K562 (cell line): ENCODE measurements at regions not wholly inside any gene's neighbourhood (a gene's known extent, or its start where the extent isn't known, plus 50 kb on each side); places are given as distances from the start of the nearest gene placed in this dataset.

ENCODE experiments used
- ATAC-seq: fragments of 200-7000 bp; cut with Tn5 transposase; 3 replicates; pipeline ENCODE4 v1.9.1; 2020; ENCODE audit warnings: moderate library complexity
- BruUV-seq: library from RNA; stranded (reverse); fragments of 400-500 nt; replicated peaks from 2 replicates; lab custom pipeline; 2021; lab: Mats Ljungman, UMichigan
- CTCF ChIA-PET: fragments of 300-600 bp; formaldehyde crosslinking; extraction: SDS; loops from one replicate; lab custom pipeline; 2021; ENCODE audit warnings: low intra/inter-chr PET ratio; lab: Yijun Ruan, JAX
- POLR2A ChIA-PET: fragments of 300-600, 350-650 bp; sonication (Branson Sonifier 250); formaldehyde crosslinking; extraction: SDS; loops from one replicate; lab custom pipeline; 2021; ENCODE audit warnings: antibody characterized with exemption, inconsistent platforms; lab: Yijun Ruan, JAX
- DNase-seq, 4 experiments: peaks; one replicate each; pipeline versions ENCODE4 v3.0.0 to v3.0.0-alpha.2; 2011 to 2018; ENCODE audit warnings: low spot score in 3 of 4, mixed read lengths in 3 of 4; ENCODE audit errors: extremely low read depth in 1 of 4
- FAIRE-seq: peaks from 2 replicates; lab custom pipeline; 2011; peaks lifted over from hg19 to GRCh38; lab: Jason Lieb, UNC
- H2AFZ ChIP-seq: 2 replicates; pipeline ENCODE4 v1.6.0; 2011; ENCODE audit warnings: low read depth, low read length, control low read depth, inconsistent platforms
- H3K27ac ChIP-seq: fragments of 200-600 bp; 3 replicates; pipeline ENCODE4 v1.8.0; 2011; ENCODE audit warnings: low read depth, mild to moderate bottlenecking, control low read depth, inconsistent platforms, low read length, moderate library complexity, mixed read lengths; ENCODE audit errors: extremely low read depth
- H3K27me3 ChIP-seq, 2 experiments: fragments of 300-600 bp in 1 of 2; 2 replicates in 1 of 2; 3 replicates in 1 of 2; pipeline versions ENCODE4 v1.6.0 to v1.8.0; 2011; ENCODE audit warnings: inconsistent platforms in 2 of 2, low read length in 2 of 2, mild to moderate bottlenecking in 1 of 2, mixed read lengths in 1 of 2, moderate library complexity in 1 of 2; ENCODE audit not compliant: control insufficient read depth in 2 of 2, insufficient read depth in 2 of 2
- H3K36me3 ChIP-seq: fragments of 300-600 bp; 3 replicates; pipeline ENCODE4 v1.8.0; 2011; ENCODE audit warnings: mild to moderate bottlenecking, low read length, inconsistent platforms; ENCODE audit not compliant: control insufficient read depth, insufficient read depth
- H3K4me1 ChIP-seq, 2 experiments: fragments of 200-600 bp in 1 of 2; replicated peaks in 1 of 2; 2 replicates in 1 of 2; 3 replicates in 1 of 2; pipeline versions ENCODE4 v1.5.1 to v1.8.0; 2011; ENCODE audit warnings: inconsistent platforms in 2 of 2, low read length in 2 of 2, mild to moderate bottlenecking in 1 of 2, mixed read lengths in 1 of 2, moderate library complexity in 1 of 2; ENCODE audit not compliant: control insufficient read depth in 2 of 2, insufficient read depth in 2 of 2
- H3K4me2 ChIP-seq: 2 replicates; pipeline ENCODE4 v1.6.1; 2011; ENCODE audit warnings: low read length, control low read depth, inconsistent platforms, mixed read lengths; ENCODE audit not compliant: insufficient read depth
- H3K4me3 ChIP-seq: fragments of 200-600 bp; sonication (generic), shearing (Covaris generic); 2 replicates; pipeline ENCODE4 v1.5.1; 2016; ENCODE audit warnings: control low read depth, inconsistent platforms
- H3K79me2 ChIP-seq: fragments of 200-600 bp; 3 replicates; pipeline ENCODE4 v1.8.0; 2011; ENCODE audit warnings: low read length, inconsistent platforms; ENCODE audit not compliant: control insufficient read depth, insufficient read depth
- H3K9ac ChIP-seq, 2 experiments: 2 replicates each; pipeline versions ENCODE4 v1.6.0 to v1.6.1; 2011; ENCODE audit warnings: low read depth in 2 of 2, low read length in 2 of 2, control low read depth in 1 of 2, inconsistent platforms in 1 of 2, mild to moderate bottlenecking in 1 of 2, mixed read lengths in 1 of 2; ENCODE audit not compliant: insufficient read depth in 1 of 2
- H3K9me1 ChIP-seq: one replicate; pipeline ENCODE4 v1.6.0; 2011; ENCODE audit warnings: inconsistent platforms, mild to moderate bottlenecking, low read length, moderate library complexity; ENCODE audit not compliant: control insufficient read depth, insufficient read depth
- H3K9me3 ChIP-seq: replicated peaks from 2 replicates; pipeline ENCODE4 v1.5.1; 2011; ENCODE audit warnings: low read depth, low read length, inconsistent platforms; ENCODE audit not compliant: control insufficient read depth, insufficient read depth
- H4K20me1 ChIP-seq: replicated peaks from 2 replicates; pipeline ENCODE4 v1.6.1; 2011; ENCODE audit warnings: low read length, inconsistent platforms, mixed read lengths; ENCODE audit not compliant: control insufficient read depth, insufficient read depth
- DACH1 ChIP-seq: fragments of 450-650 bp; IDR thresholded peaks from 2 replicates; pipeline ENCODE4 v1.6.1; 2018; ENCODE audit not compliant: partially characterized antibody
- ETS2 ChIP-seq: IDR thresholded peaks from 2 replicates; pipeline ENCODE4 v1.6.1; 2016; ENCODE audit warnings: borderline replicate concordance, missing genetic modification characterization, mild to moderate bottlenecking, moderate library complexity, missing compliant biosample characterization; ENCODE audit not compliant: poor library complexity, severe bottlenecking
- HCFC1 ChIP-seq: IDR thresholded peaks from 2 replicates; pipeline ENCODE4 v1.6.1; 2012; ENCODE audit warnings: low read depth, low read length, improper control_type of control experiment
- HNRNPLL ChIP-seq: fragments of 200-400 bp; formaldehyde crosslinking; IDR thresholded peaks from 2 replicates; pipeline ENCODE4 v1.6.1; 2017; ENCODE audit warnings: low read length, low read depth, mild to moderate bottlenecking; ENCODE audit not compliant: poor library complexity, severe bottlenecking
- HNRNPUL1 ChIP-seq: fragments of 200-400 bp; formaldehyde crosslinking; IDR thresholded peaks from 2 replicates; pipeline ENCODE4 v1.6.1; 2017; ENCODE audit warnings: low read length
- IFI16 ChIP-seq: fragments of 250-450 bp; sonication (Bioruptor Pico); IDR thresholded peaks from 2 replicates; pipeline ENCODE4 v2.1.2; 2022; ENCODE audit warnings: mild to moderate bottlenecking, inconsistent platforms
- LARP7 ChIP-seq: fragments of 450-650 bp; IDR thresholded peaks from 2 replicates; pipeline ENCODE4 v1.6.1; 2016
- MAFG ChIP-seq: fragments of 450-650 bp; conservative IDR thresholded peaks from 2 replicates; pipeline ENCODE4 v1.6.1; 2016; ENCODE audit warnings: missing genetic modification characterization, missing compliant biosample characterization
- MAFK ChIP-seq: IDR thresholded peaks from 2 replicates; pipeline ENCODE4 v1.6.1; 2011; ENCODE audit warnings: low read length, improper control_type of control experiment
- PRPF4 ChIP-seq: fragments of 200-400 bp; formaldehyde crosslinking; IDR thresholded peaks from one replicate; pipeline ENCODE4 v1.6.1; 2017; ENCODE audit warnings: low read length, low read depth, mild to moderate bottlenecking; ENCODE audit not compliant: insufficient read depth, poor library complexity, severe bottlenecking
- RBBP5 ChIP-seq: fragments of 200-600 bp; sonication (generic); IDR thresholded peaks from 2 replicates; pipeline ENCODE4 v1.6.1; 2012; ENCODE audit warnings: borderline replicate concordance, mild to moderate bottlenecking, low read length, control low read depth, inconsistent platforms; ENCODE audit not compliant: insufficient read depth, poor library complexity, severe bottlenecking
- RFX1 ChIP-seq: fragments of 450-650 bp; IDR thresholded peaks from 2 replicates; pipeline ENCODE4 v1.6.1; 2016; ENCODE audit warnings: mild to moderate bottlenecking, moderate library complexity
- RHOXF2B ChIP-seq: fragments of 250-450 bp; sonication (Bioruptor Pico); conservative IDR thresholded peaks from 2 replicates; pipeline ENCODE4 v1.5.1; 2021
- SAFB2 ChIP-seq: fragments of 200-400 bp; formaldehyde crosslinking; IDR thresholded peaks from 2 replicates; pipeline ENCODE4 v1.6.1; 2018; ENCODE audit warnings: borderline replicate concordance, low read length, low read depth, moderate library complexity; ENCODE audit not compliant: severe bottlenecking
- SRSF3 ChIP-seq: fragments of 200-400 bp; formaldehyde crosslinking; IDR thresholded peaks from 2 replicates; pipeline ENCODE4 v1.6.1; 2016; ENCODE audit warnings: mild to moderate bottlenecking, low read length, moderate library complexity; ENCODE audit not compliant: insufficient read depth
- ZBTB7A ChIP-seq: IDR thresholded peaks from 2 replicates; pipeline ENCODE4 v1.6.1; 2011; ENCODE audit warnings: low read depth, mild to moderate bottlenecking, low read length, moderate library complexity, borderline replicate concordance; ENCODE audit not compliant: control insufficient read depth
- ZC3H8 ChIP-seq: fragments of 450-650 bp; IDR thresholded peaks from 2 replicates; pipeline ENCODE4 v1.6.1; 2017
- ZNF280B ChIP-seq: fragments of 250-450 bp; sonication (Bioruptor Pico); IDR thresholded peaks from 2 replicates; pipeline ENCODE4 v1.5.1; 2021; ENCODE audit warnings: mild to moderate bottlenecking
- WGBS: fragments of 100-300 bp; shearing (Covaris generic); methylation state at CpG from one replicate; pipeline ENCODE4 v1.1.6; 2016; ENCODE audit warnings: low coverage, mixed read lengths; ENCODE audit not compliant: insufficient coverage; ENCODE audit errors: missing lambda C conversion rate; 5-methylcytosine and 5-hydroxymethylcytosine counted together
- in situ Hi-C: fragments of 300-500 bp; cut with MboI; formaldehyde crosslinking; loops from 4 replicates; pipeline ENCODE4 v1.15.0; 2018; ENCODE audit warnings: inconsistent platforms, mixed read lengths
- intact Hi-C: fragments of 100-400 bp; cut with micrococcal nuclease; formaldehyde crosslinking; loops from 2 replicates; pipeline ENCODE4 v1.14.2; 2022
- TF ChIP-seq, protein P1 (sequence below): sonication (generic); formaldehyde crosslinking; IDR thresholded peaks from 2 replicates; pipeline ENCODE4 v1.8.0; 2022; ENCODE audit warnings: missing genetic modification reagents, mild to moderate bottlenecking, borderline replicate concordance
- TF ChIP-seq, protein P2 (sequence below): IDR thresholded peaks from 2 replicates; pipeline ENCODE4 v1.6.1; 2016; ENCODE audit warnings: missing genetic modification characterization, missing compliant biosample characterization

- H3K9ac ChIP-seq: no peak overlapping the region
- no peak overlapping the region for H3K27ac ChIP-seq
- H3K9me1 ChIP-seq: no peaks in the 10 kb centered on the region
- WGBS: 0% methylated on average over 3 of the region's 3 CpGs
- DNase-seq: no peak
- no peak for ATAC-seq
- H3K4me1 ChIP-seq: no peaks in the 10 kb centered on the region
- no peak overlapping the region for H2AFZ ChIP-seq
- CTCF ChIA-PET: no interaction called here
- H3K4me3 ChIP-seq: no peak overlapping the region
- H3K36me3 ChIP-seq: no peaks in the 10 kb centered on the region
- intact Hi-C loops (no loop called here), in situ Hi-C loops (no loop called here)
- no peaks in the 10 kb centered on the region; the same call in 1 of the 2 replicates for H3K9me3 ChIP-seq
- no peak overlapping the region for H3K4me2 ChIP-seq
- no peaks in the 10 kb centered on the region for H3K79me2 ChIP-seq
- no peaks in the 10 kb centered on the region for H4K20me1 ChIP-seq
- TF ChIP-seq RFX1: no peak
- TF ChIP-seq, protein P1, sequence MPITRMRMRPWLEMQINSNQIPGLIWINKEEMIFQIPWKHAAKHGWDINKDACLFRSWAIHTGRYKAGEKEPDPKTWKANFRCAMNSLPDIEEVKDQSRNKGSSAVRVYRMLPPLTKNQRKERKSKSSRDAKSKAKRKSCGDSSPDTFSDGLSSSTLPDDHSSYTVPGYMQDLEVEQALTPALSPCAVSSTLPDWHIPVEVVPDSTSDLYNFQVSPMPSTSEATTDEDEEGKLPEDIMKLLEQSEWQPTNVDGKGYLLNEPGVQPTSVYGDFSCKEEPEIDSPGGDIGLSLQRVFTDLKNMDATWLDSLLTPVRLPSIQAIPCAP: no peak
- TF ChIP-seq HCFC1: no peak
- TF ChIP-seq HNRNPLL: no peak
- TF ChIP-seq, protein P2, sequence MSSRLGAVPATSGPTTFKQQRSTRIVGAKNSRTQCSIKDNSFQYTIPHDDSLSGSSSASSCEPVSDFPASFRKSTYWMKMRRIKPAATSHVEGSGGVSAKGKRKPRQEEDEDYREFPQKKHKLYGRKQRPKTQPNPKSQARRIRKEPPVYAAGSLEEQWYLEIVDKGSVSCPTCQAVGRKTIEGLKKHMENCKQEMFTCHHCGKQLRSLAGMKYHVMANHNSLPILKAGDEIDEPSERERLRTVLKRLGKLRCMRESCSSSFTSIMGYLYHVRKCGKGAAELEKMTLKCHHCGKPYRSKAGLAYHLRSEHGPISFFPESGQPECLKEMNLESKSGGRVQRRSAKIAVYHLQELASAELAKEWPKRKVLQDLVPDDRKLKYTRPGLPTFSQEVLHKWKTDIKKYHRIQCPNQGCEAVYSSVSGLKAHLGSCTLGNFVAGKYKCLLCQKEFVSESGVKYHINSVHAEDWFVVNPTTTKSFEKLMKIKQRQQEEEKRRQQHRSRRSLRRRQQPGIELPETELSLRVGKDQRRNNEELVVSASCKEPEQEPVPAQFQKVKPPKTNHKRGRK (tag): no peak
- TF ChIP-seq SRSF3: no peak
- no peak for TF ChIP-seq LARP7
- TF ChIP-seq MAFG (tag): no peak
- TF ChIP-seq PRPF4: no peak
- TF ChIP-seq MAFK: no peak
- TF ChIP-seq ZNF280B (CRISPR knock-in tag): no peak
- TF ChIP-seq IFI16 (CRISPR knock-in tag): no peak
- TF ChIP-seq ZBTB7A: no peak
- TF ChIP-seq RHOXF2B (CRISPR knock-in tag): no peak
- TF ChIP-seq SAFB2: no peak
- TF ChIP-seq DACH1: no peak
- TF ChIP-seq ETS2 (tag): no peak
- no peak for TF ChIP-seq ZC3H8
- TF ChIP-seq RBBP5: no peak
- no peak for TF ChIP-seq HNRNPUL1
- TF ChIP-seq, all 486 proteins: peak for 0
- BruUV-seq: no TSS peak
- POLR2A ChIA-PET: interaction anchor here (0.6 kb wide), 1 partner anchor 198 kb away, joined by 3 read pairs; no protein-coding TSS in a partner anchor
- no peak for FAIRE-seq
- H3K27me3 ChIP-seq: no peaks in the 10 kb centered on the region
Measured at GRCh38 chr1:177687544-177687943, 282.3 kb downstream of the SEC16B start.
